Lower leg skin (tissue), 4 donors: ENCODE measurements at regions not wholly inside any gene's neighbourhood (a gene's known extent, or its start where the extent isn't known, plus 50 kb on each side); places are given as distances from the start of the nearest gene placed in this dataset.

Experiments
- DNase-seq, 2 donors: peaks; one replicate each; pipeline ENCODE4 v3.0.0-alpha.2; 2019; ENCODE audit warnings: low spot score in 2 of 2
- H3K4me3 ChIP-seq: fragments of 200-600 bp; sonication (generic); 2 replicates; pipeline ENCODE4 v1.5.1; 2017; ENCODE audit warnings: mild to moderate bottlenecking, low read depth; ENCODE audit not compliant: poor library complexity, severe bottlenecking
- POLR2A ChIP-seq, 2 donors: fragments of 450-650 bp; IDR thresholded peaks; one replicate each; pipeline ENCODE4 v1.6.1; 2016 to 2017; ENCODE audit warnings: antibody characterized with exemption in 2 of 2, mild to moderate bottlenecking in 1 of 2, moderate library complexity in 1 of 2
- WGBS, 2 donors: methylation state at CpG; one replicate each; pipeline ENCODE4 v1.1.5; 2018; 5-methylcytosine and 5-hydroxymethylcytosine counted together
- intact Hi-C: fragments of 100-400 bp; cut with DNase I; formaldehyde crosslinking; loops from one replicate; pipeline ENCODE4 v1.15.0; 2023; ENCODE audit warnings: low total_unique reads
- TF ChIP-seq, protein P1 (sequence below), 3 donors: fragments of 450-650 bp; IDR thresholded peaks; one replicate each; pipeline ENCODE4 v1.5.1; 2016; ENCODE audit warnings: antibody characterized with exemption in 3 of 3, mild to moderate bottlenecking in 3 of 3, moderate library complexity in 2 of 3

GRCh38 chr11:120010775-120011174 is 127.1 kb downstream of the TRIM29 start:
- DNase-seq = no peak
- no peak overlapping the region for H3K4me3 ChIP-seq
- intact Hi-C loops = no loop called here
- no peak for TF ChIP-seq POLR2A (IDR thresholded peaks at IDR 0.05)
- TF ChIP-seq, protein P1, sequence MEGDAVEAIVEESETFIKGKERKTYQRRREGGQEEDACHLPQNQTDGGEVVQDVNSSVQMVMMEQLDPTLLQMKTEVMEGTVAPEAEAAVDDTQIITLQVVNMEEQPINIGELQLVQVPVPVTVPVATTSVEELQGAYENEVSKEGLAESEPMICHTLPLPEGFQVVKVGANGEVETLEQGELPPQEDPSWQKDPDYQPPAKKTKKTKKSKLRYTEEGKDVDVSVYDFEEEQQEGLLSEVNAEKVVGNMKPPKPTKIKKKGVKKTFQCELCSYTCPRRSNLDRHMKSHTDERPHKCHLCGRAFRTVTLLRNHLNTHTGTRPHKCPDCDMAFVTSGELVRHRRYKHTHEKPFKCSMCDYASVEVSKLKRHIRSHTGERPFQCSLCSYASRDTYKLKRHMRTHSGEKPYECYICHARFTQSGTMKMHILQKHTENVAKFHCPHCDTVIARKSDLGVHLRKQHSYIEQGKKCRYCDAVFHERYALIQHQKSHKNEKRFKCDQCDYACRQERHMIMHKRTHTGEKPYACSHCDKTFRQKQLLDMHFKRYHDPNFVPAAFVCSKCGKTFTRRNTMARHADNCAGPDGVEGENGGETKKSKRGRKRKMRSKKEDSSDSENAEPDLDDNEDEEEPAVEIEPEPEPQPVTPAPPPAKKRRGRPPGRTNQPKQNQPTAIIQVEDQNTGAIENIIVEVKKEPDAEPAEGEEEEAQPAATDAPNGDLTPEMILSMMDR (IDR thresholded peaks at IDR 0.05) = no peak
- WGBS, 2 donors = 65 to 66% methylated on average over 9 of the region's 9 CpGs

- H3K4me3 ChIP-seq = no peak overlapping the region
- no peak for TF ChIP-seq POLR2A (IDR thresholded peaks at IDR 0.05)
- DNase-seq = no peak
- intact Hi-C loops = no loop called here
- 85 to 90% methylated on average over 4 of the region's 4 CpGs for whole genome bisulfite sequencing, 2 donors
Measured at GRCh38 chr11:120009938-120010337, 128.0 kb downstream of the TRIM29 start.

DNA sequence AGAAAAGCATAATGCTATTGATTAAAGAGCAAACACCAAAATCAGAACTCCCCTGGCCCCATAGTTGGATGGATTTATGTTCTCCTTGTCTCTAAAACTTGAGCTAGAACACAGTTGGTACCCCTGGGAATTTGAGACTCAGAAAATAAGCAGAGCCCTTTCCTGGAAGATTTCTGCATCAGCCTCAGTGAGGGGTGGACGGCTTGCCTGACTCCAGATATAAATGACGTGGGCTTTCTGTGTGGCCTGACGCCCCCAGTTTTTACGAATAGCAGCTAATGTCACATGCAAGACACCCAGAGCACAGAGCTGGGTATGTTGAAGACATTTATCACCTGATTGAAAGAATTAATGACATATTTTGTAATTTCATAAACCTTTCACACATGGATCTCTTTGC is 130.8 kb downstream of the TRIM29 start:
- no peak for TF ChIP-seq POLR2A (IDR thresholded peaks at IDR 0.05)
- TF ChIP-seq, protein P1 (IDR thresholded peaks at IDR 0.05) = no peak
- no peak overlapping the region for H3K4me3 ChIP-seq
- no peak for DNase-seq
- intact Hi-C loops = no loop called here
- WGBS, 2 donors = 89 to 93% methylated on average over 4 of the region's 4 CpGs

- intact Hi-C loops = no loop called here
- no peak for DNase-seq
- TF ChIP-seq, protein P1 (IDR thresholded peaks at IDR 0.05) = no peak
- 89 to 90% methylated on average over 4 of the region's 4 CpGs for WGBS, 2 donors
- no peak overlapping the region for H3K4me3 ChIP-seq
Measured at GRCh38 chr11:120004723-120005122, 133.2 kb downstream of the TRIM29 start.

- 43 to 47% methylated on average over 14 of the region's 14 CpGs for WGBS, 2 donors
- intact Hi-C loops = no loop called here
- DNase-seq = no peak
- no peak overlapping the region for H3K4me3 ChIP-seq
- TF ChIP-seq, protein P1 (IDR thresholded peaks at IDR 0.05) = no peak
- TF ChIP-seq POLR2A (IDR thresholded peaks at IDR 0.05) = no peak
Measured at GRCh38 chr11:120001178-120002090, 136.5 kb downstream of the TRIM29 start.

DNA sequence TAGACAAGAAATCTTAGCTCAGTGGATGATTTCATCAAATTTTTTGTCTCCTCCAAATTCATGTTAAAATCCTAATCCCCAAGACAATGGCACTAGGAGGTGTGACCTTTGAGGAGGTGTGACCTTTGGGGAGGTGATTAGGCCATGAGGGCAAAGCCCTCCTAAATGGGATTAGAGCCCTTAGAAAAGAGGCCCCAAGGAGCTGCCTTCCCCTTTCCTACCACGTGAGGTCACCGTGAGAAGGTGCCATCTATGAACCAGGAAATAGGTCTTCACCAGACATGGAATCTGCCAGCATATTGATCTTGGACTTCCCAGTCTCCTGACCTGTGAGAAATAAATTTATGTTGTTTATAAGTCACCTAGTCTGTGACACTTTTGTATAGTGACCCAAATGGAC is 138.7 kb downstream of the TRIM29 start:
- 76 to 86% methylated on average over 2 of the region's 2 CpGs for WGBS, 2 donors
- no peak for DNase-seq
- no peak overlapping the region for H3K4me3 ChIP-seq
- TF ChIP-seq, protein P1 (IDR thresholded peaks at IDR 0.05) = no peak
- no peak for TF ChIP-seq POLR2A (IDR thresholded peaks at IDR 0.05)
- intact Hi-C loops = no loop called here
